ENCODE measurements at regions not wholly inside any gene's neighbourhood (a gene's known extent, or its start where the extent isn't known, plus 50 kb on each side); places are given as distances from the start of the nearest gene placed in this dataset.

- no peak overlapping the region for H3K4me3 ChIP-seq (ENCODE audit: low read depth, poor library complexity, severe bottlenecking)
- DNase-seq (ENCODE audit: low spot score in 2 of 2) = no peak
- TF ChIP-seq, protein P1, sequence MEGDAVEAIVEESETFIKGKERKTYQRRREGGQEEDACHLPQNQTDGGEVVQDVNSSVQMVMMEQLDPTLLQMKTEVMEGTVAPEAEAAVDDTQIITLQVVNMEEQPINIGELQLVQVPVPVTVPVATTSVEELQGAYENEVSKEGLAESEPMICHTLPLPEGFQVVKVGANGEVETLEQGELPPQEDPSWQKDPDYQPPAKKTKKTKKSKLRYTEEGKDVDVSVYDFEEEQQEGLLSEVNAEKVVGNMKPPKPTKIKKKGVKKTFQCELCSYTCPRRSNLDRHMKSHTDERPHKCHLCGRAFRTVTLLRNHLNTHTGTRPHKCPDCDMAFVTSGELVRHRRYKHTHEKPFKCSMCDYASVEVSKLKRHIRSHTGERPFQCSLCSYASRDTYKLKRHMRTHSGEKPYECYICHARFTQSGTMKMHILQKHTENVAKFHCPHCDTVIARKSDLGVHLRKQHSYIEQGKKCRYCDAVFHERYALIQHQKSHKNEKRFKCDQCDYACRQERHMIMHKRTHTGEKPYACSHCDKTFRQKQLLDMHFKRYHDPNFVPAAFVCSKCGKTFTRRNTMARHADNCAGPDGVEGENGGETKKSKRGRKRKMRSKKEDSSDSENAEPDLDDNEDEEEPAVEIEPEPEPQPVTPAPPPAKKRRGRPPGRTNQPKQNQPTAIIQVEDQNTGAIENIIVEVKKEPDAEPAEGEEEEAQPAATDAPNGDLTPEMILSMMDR (IDR thresholded peaks at IDR 0.05) = no peak
- TF ChIP-seq POLR2A (IDR thresholded peaks at IDR 0.05) = no peak
- intact Hi-C loops (cut with DNase I; ENCODE audit: low total_unique reads) = no loop called here
- 36 to 52% methylated on average over 3 of the region's 3 CpGs for WGBS, 2 donors
These were observed 108.2 kb upstream of the ERBB4 start for GRCh38 chr2:212646698-212647366.

DNA sequence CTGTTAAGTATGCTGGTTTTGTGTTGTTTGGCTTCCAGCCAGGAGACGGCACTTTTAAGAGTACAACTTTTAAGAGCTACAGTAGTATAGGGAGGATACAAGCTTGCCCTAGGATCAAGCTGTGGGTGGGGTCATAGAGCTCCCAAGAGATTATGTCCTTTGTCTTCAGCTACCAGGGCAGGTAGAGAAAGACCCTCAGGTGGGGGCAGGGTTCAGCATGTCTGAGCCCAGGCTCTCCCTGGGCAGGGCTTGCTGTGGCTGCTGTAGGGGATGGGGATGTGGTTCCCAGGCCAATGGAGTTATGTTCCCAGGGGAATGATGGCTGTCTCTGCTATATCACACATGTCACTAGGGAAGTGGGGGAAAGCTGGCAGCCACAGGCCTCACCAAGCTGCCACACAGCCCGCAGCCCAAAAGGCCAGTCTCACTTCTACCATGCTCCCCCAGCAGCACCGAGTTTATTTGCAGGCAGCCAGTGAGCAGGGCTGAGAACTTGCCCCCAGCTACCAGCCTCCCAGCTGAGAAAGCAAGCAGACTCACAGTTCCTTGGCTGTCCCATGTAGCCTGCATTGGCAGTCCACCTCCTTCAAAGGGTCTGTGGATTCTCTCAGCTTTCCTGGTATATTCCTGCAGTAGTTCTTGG lies 105.7 kb upstream of the ERBB4 start:
- TF ChIP-seq POLR2A (IDR thresholded peaks at IDR 0.05) = no peak
- TF ChIP-seq, protein P1 (IDR thresholded peaks at IDR 0.05) = no peak
- WGBS, 2 donors = 53 to 64% methylated on average over 1 to 2 of the region's 3 CpGs
- H3K4me3 ChIP-seq (ENCODE audit: low read depth, poor library complexity, severe bottlenecking) = no peak overlapping the region
- intact Hi-C loops (cut with DNase I; ENCODE audit: low total_unique reads) = no loop called here
- no peak for DNase-seq (ENCODE audit: low spot score in 2 of 2)

DNA sequence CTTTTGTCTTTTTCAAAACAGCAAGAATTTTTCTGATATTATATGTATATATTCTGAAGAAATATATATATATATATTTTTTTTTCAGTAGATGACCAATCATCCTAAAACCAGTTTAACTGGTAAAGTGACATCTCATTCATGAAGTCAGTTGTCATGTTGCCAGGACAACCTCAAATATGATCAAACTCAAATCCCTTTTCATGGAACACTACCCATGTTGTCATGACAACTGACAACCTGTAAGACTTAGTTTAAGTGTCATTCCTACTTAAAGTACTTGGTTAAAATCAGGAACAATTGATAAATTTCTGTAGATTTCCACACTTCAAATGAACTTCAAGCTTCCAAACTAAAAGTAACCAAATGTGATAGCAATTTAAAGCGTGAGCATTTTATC lies 101.8 kb upstream of the ERBB4 start:
- WGBS, 2 donors = 73 to 75% methylated on average over 1 of the region's 1 CpG
- intact Hi-C loops (cut with DNase I; ENCODE audit: low total_unique reads) = no loop called here
- TF ChIP-seq POLR2A (IDR thresholded peaks at IDR 0.05) = no peak
- H3K4me3 ChIP-seq (ENCODE audit: low read depth, poor library complexity, severe bottlenecking) = no peak overlapping the region
- no peak for DNase-seq (ENCODE audit: low spot score in 2 of 2)

DNA sequence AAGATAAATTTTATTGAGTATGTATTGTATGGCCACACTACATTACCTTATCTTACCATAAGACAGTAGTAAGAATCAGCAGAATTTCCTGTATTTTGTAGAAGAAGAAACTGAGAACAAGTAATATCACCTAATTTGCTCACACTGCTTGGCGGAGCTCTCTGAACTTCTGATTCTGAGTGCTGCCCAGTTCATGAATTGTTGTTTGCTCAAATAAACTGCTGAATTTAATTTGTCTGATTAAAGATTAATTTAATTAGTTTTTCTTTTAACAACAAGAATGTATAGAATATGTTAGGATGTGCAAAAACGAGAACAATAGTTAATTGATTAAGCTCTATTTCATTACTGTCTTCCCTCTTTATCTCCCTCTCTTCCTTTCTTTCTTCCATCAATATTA lies 100.1 kb upstream of the ERBB4 start:
- H3K4me3 ChIP-seq (ENCODE audit: low read depth, poor library complexity, severe bottlenecking) = no peak overlapping the region
- no peak for DNase-seq (ENCODE audit: low spot score in 2 of 2)
- WGBS, 2 donors = 77 to 86% methylated on average over 2 of the region's 2 CpGs
- no peak for TF ChIP-seq POLR2A (IDR thresholded peaks at IDR 0.05)
- TF ChIP-seq, protein P1 (IDR thresholded peaks at IDR 0.05) = no peak
- intact Hi-C loops (cut with DNase I; ENCODE audit: low total_unique reads) = no loop called here

- TF ChIP-seq POLR2A (IDR thresholded peaks at IDR 0.05) = no peak
- TF ChIP-seq, protein P1 (IDR thresholded peaks at IDR 0.05) = no peak
- no peak for DNase-seq (ENCODE audit: low spot score in 2 of 2)
- H3K4me3 ChIP-seq (ENCODE audit: low read depth, poor library complexity, severe bottlenecking) = no peak overlapping the region
- WGBS, 2 donors = 71 to 72% methylated on average over 1 of the region's 1 CpG
- intact Hi-C loops (cut with DNase I; ENCODE audit: low total_unique reads) = no loop called here
These were observed 90.0 kb upstream of the ERBB4 start for GRCh38 chr2:212628586-212628985.

- H3K4me3 ChIP-seq (ENCODE audit: low read depth, poor library complexity, severe bottlenecking) = no peak overlapping the region
- intact Hi-C loops (cut with DNase I; ENCODE audit: low total_unique reads) = no loop called here
- TF ChIP-seq, protein P1 (IDR thresholded peaks at IDR 0.05) = no peak
- no peak for TF ChIP-seq POLR2A (IDR thresholded peaks at IDR 0.05)
- DNase-seq (ENCODE audit: low spot score in 2 of 2) = no peak
- 94 to 96% methylated on average over 5 of the region's 5 CpGs for WGBS, 2 donors
These were observed 87.8 kb upstream of the ERBB4 start for GRCh38 chr2:212626371-212626918.

Data from lower leg skin (tissue), 4 donors.